ENCODE measurements at regions not wholly inside any gene's neighbourhood (a gene's known extent, or its start where the extent isn't known, plus 50 kb on each side); places are given as distances from the start of the nearest gene placed in this dataset.

GRCh38 chr10:80860719-80861118 is 323.0 kb downstream of the SH2D4B start:
- no peak for DNase-seq (ENCODE audit: low spot score)

GRCh38 chr10:80861882-80862281 is 324.2 kb downstream of the SH2D4B start:
- no peak for DNase-seq (ENCODE audit: low spot score)

GRCh38 chr10:80870282-80870681 is 332.6 kb downstream of the SH2D4B start:
- no peak for DNase-seq (ENCODE audit: low spot score)

DNA sequence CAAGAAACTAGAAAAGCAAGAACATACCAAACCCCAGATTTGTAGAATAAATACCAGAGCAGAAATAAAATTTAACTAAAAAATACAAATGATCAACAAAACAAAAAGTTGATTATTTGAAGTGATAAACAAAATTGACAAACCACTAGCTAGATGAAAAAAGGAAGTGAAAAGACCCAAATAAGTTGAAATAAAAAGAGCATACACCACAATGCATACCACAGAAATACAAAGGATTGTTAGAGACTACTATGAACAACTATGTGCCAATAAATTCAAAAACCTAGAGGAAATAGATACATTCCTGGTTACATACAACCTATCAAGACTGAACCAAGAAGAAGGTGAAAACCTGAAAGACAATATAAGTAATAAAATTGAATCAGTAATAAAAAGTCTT is 333.4 kb downstream of the SH2D4B start:
- no peak for DNase-seq (ENCODE audit: low spot score)

GRCh38 chr10:80878330-80878729 is 340.6 kb downstream of the SH2D4B start:
- DNase-seq (ENCODE audit: low spot score), result no peak

GRCh38 chr10:80890146-80890545 is 352.4 kb downstream of the SH2D4B start:
- no peak for DNase-seq (ENCODE audit: low spot score)

- DNase-seq (ENCODE audit: low spot score), result no peak
Observed at GRCh38 chr10:80893256-80893655, 355.6 kb downstream of the SH2D4B start.

DNA sequence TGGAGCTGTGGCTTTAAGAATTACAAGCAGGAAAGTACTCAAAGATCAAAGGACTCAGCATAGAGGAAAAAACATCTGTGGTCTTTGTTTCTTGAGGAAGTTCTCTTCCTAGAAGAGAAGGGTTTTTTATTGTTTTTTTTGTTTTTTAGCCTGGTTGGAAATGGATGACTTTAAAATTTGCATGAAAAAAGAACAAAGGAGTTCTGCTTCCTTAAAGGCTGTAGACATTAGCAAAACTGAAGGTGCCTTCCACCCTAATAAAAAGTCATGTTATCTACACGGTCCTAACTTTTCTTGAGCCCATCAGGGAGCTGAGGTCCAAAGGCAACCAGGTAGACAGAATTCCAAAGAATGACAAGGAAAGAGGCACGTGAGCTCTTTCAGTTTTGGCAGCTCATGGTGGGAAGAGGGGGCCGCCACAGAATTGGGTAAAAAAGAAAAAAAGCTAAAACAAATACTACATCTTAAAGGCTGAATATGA is 356.6 kb downstream of the SH2D4B start:
- no peak for DNase-seq (ENCODE audit: low spot score)

GRCh38 chr10:80894797-80895467 is 357.2 kb downstream of the SH2D4B start:
- peak; percentile 44 for DNase-seq (ENCODE audit: low spot score)

DNA sequence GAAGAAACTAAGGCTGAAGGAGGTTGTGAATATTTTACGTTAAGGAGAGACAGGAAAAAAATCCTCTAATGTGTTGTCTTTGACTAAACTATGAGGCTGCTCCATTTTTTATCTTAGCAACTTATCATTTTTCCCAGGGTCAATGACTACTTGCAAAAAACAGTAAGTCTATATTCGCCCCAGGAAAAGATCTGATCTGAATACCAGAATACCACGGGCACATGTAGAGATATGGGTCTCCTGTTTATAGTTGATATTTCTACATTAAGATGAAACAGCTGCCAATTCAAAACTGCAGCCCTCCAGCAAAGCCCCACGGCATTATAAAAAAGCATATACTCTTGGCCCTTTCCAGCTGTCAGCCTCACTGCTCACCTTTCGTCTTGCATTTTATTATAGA is 358.4 kb downstream of the SH2D4B start:
- DNase-seq (ENCODE audit: low spot score), result no peak

DNA sequence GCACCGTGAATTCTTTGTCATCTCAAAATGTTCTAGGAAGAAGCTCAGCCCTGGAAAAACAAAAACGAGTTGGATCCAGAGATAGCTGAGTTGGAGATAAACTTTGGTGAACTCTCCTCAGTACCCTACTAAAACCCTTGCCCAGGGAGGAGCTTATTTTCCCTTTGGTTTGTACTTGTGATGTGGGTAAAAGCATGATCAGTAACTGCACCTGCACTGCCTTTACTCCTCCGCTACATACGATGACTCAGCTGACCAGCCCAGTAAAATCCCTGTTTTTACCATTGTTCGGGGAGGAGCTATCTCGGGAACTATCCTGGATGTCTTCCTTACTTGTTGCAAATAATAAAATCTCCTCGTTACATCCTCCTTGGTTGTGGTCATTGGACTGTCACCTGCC is 359.3 kb downstream of the SH2D4B start:
- DNase-seq (ENCODE audit: low spot score), result peak; percentile 57

- DNase-seq (ENCODE audit: low spot score), result peak; percentile 81
Observed at GRCh38 chr10:80900661-80901060, 363.0 kb downstream of the SH2D4B start.

- DNase-seq (ENCODE audit: low spot score), result peak; percentile 60
Observed at GRCh38 chr10:80908611-80909010, 370.9 kb downstream of the SH2D4B start.

- DNase-seq (ENCODE audit: low spot score), result no peak
Observed at GRCh38 chr10:80909254-80909653, 371.6 kb downstream of the SH2D4B start.

GRCh38 chr10:80917636-80918035 is 379.9 kb downstream of the SH2D4B start:
- DNase-seq (ENCODE audit: low spot score), result no peak

- DNase-seq (ENCODE audit: low spot score), result no peak
Observed at GRCh38 chr10:80921032-80921431, 383.3 kb downstream of the SH2D4B start.

- peak; percentile 23 for DNase-seq (ENCODE audit: low spot score)
Observed at GRCh38 chr10:80924063-80924952, 386.6 kb downstream of the SH2D4B start.

DNA sequence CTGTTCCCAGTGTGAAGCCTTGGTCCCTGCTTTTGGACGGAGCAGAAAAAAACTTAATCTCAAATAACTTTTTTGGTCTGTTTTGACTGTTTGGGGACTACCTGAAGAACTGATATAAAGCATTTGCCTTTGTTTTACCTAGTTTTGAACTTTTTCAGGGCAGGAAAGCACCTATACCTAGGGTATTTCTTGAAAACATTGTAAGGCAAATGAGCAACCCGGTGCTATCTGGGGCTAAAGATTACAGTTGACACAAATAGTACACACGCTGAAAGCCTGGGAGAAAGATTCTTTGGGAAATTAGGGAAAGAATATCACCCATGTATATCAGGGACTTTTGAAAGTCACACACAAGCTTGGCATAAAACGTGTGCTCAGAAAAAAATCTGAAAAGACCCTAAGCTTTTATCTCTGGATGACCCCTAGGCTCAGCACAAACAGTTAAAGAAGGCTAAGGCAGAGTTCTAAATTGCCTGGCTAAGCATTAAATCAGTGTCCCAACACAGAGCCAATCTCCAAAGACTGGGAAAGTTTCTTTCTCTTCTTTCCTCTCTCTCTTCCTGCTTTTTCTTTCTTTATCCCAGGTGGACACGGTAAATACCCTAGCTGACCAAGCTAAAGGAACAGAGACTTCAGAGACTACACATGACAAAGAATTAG is 389.8 kb downstream of the SH2D4B start:
- no peak for DNase-seq (ENCODE audit: low spot score)

- DNase-seq (ENCODE audit: low spot score), result no peak
Observed at GRCh38 chr10:80938903-80939302, 401.2 kb downstream of the SH2D4B start.

GRCh38 chr10:80945264-80945880 is 407.7 kb downstream of the SH2D4B start:
- peak; percentile 46 for DNase-seq (ENCODE audit: low spot score)

- no peak for DNase-seq (ENCODE audit: low spot score)
Observed at GRCh38 chr10:80946073-80946472, 408.4 kb downstream of the SH2D4B start.

Data from SW480 (cell line).